ENCODE measurements at regions not wholly inside any gene's neighbourhood (a gene's known extent, or its start where the extent isn't known, plus 50 kb on each side); places are given as distances from the start of the nearest gene placed in this dataset.

- Histone ChIP-seq H3K36me3 (ENCODE audit: control insufficient read depth, insufficient read depth, low read length) (no peaks in the 10 kb centered on the region), H3K4me3 (ENCODE audit: extremely low read depth, insufficient read depth, low read length, poor library complexity, severe bottlenecking) (no peak overlapping the region), H3K9me3 (ENCODE audit: control insufficient read depth, low read length) (no peaks in the 10 kb centered on the region), H3K4me1 (ENCODE audit: control insufficient read depth, insufficient read depth, low read length, poor library complexity, severe bottlenecking) (no peaks in the 10 kb centered on the region), H3K27ac (ENCODE audit: low read depth, low read length, severe bottlenecking) (no peak overlapping the region)
- 91 to 94% methylated on average over 7 of the region's 10 CpGs for WGBS, 2 experiments (ENCODE audit: insufficient coverage in 2 of 2)
Measured at GRCh38 chr6:166842607-166843006, 113.7 kb downstream of the RNASET2 start.

GRCh38 chr6:166841216-166841615, 115.1 kb downstream of the RNASET2 start:
- Histone ChIP-seq H3K4me3 (ENCODE audit: extremely low read depth, insufficient read depth, low read length, poor library complexity, severe bottlenecking) (no peak overlapping the region), H3K36me3 (ENCODE audit: control insufficient read depth, insufficient read depth, low read length) (no peaks in the 10 kb centered on the region), H3K4me1 (ENCODE audit: control insufficient read depth, insufficient read depth, low read length, poor library complexity, severe bottlenecking) (no peaks in the 10 kb centered on the region), H3K9me3 (ENCODE audit: control insufficient read depth, low read length) (no peaks in the 10 kb centered on the region), H3K27ac (ENCODE audit: low read depth, low read length, severe bottlenecking) (no peak overlapping the region)
- WGBS, 2 experiments (ENCODE audit: insufficient coverage in 2 of 2) = 93 to 96% methylated on average over 7 of the region's 7 CpGs

GRCh38 chr6:166839569-166839968, 116.8 kb downstream of the RNASET2 start:
- 33 to 64% methylated on average over 1 to 2 of the region's 3 CpGs for WGBS, 2 experiments (ENCODE audit: insufficient coverage in 2 of 2)
- no peak overlapping the region for H3K4me3 ChIP-seq (ENCODE audit: extremely low read depth, insufficient read depth, low read length, poor library complexity, severe bottlenecking)
- H3K4me1 ChIP-seq (ENCODE audit: control insufficient read depth, insufficient read depth, low read length, poor library complexity, severe bottlenecking) = no peaks in the 10 kb centered on the region

GRCh38 chr6:166838987-166839386, 117.4 kb downstream of the RNASET2 start:
- Histone ChIP-seq H3K4me3 (ENCODE audit: extremely low read depth, insufficient read depth, low read length, poor library complexity, severe bottlenecking) (no peak overlapping the region), H3K9me3 (ENCODE audit: control insufficient read depth, low read length) (no peaks in the 10 kb centered on the region), H3K36me3 (ENCODE audit: control insufficient read depth, insufficient read depth, low read length) (no peaks in the 10 kb centered on the region), H3K27ac (ENCODE audit: low read depth, low read length, severe bottlenecking) (no peak overlapping the region), H3K4me1 (ENCODE audit: control insufficient read depth, insufficient read depth, low read length, poor library complexity, severe bottlenecking) (no peaks in the 10 kb centered on the region)
- WGBS, 2 experiments (ENCODE audit: insufficient coverage in 2 of 2) = 74 to 90% methylated on average over 4 to 7 of the region's 10 CpGs

More at GRCh38 chr6:166839569-166839968, 116.8 kb downstream of the RNASET2 start:
- Histone ChIP-seq H3K36me3 (ENCODE audit: control insufficient read depth, insufficient read depth, low read length) (no peaks in the 10 kb centered on the region), H3K9me3 (ENCODE audit: control insufficient read depth, low read length) (no peaks in the 10 kb centered on the region), H3K27ac (ENCODE audit: low read depth, low read length, severe bottlenecking) (no peak overlapping the region)

GRCh38 chr6:166836785-166837718, 119.3 kb downstream of the RNASET2 start:
- Histone ChIP-seq H3K9me3 (ENCODE audit: control insufficient read depth, low read length) (no peaks in the 10 kb centered on the region), H3K4me3 (ENCODE audit: extremely low read depth, insufficient read depth, low read length, poor library complexity, severe bottlenecking) (no peak overlapping the region), H3K4me1 (ENCODE audit: control insufficient read depth, insufficient read depth, low read length, poor library complexity, severe bottlenecking) (peaks cover 5% of the 10 kb centered on the region), H3K27ac (ENCODE audit: low read depth, low read length, severe bottlenecking) (no peak overlapping the region), H3K36me3 (ENCODE audit: control insufficient read depth, insufficient read depth, low read length) (no peaks in the 10 kb centered on the region)
- 87 to 89% methylated on average over 27 to 30 of the region's 33 CpGs for WGBS, 2 experiments (ENCODE audit: insufficient coverage in 2 of 2)

GRCh38 chr6:166834049-166834448, 122.3 kb downstream of the RNASET2 start:
- H3K4me1 ChIP-seq (ENCODE audit: control insufficient read depth, insufficient read depth, low read length, poor library complexity, severe bottlenecking) = peaks cover 5% of the 10 kb centered on the region
- no peaks in the 10 kb centered on the region for H3K36me3 ChIP-seq (ENCODE audit: control insufficient read depth, insufficient read depth, low read length)
- no peak overlapping the region for H3K27ac ChIP-seq (ENCODE audit: low read depth, low read length, severe bottlenecking)
- H3K9me3 ChIP-seq (ENCODE audit: control insufficient read depth, low read length) = no peaks in the 10 kb centered on the region
- 93 to 94% methylated on average over 2 to 4 of the region's 4 CpGs for WGBS, 2 experiments (ENCODE audit: insufficient coverage in 2 of 2)
- no peak overlapping the region for H3K4me3 ChIP-seq (ENCODE audit: extremely low read depth, insufficient read depth, low read length, poor library complexity, severe bottlenecking)

- Histone ChIP-seq H3K4me1 (ENCODE audit: control insufficient read depth, insufficient read depth, low read length, poor library complexity, severe bottlenecking) (peaks cover 7% of the 10 kb centered on the region), H3K36me3 (ENCODE audit: control insufficient read depth, insufficient read depth, low read length) (no peaks in the 10 kb centered on the region), H3K27ac (ENCODE audit: low read depth, low read length, severe bottlenecking) (no peak overlapping the region), H3K4me3 (ENCODE audit: extremely low read depth, insufficient read depth, low read length, poor library complexity, severe bottlenecking) (no peak overlapping the region), H3K9me3 (ENCODE audit: control insufficient read depth, low read length) (no peaks in the 10 kb centered on the region)
- 89 to 100% methylated on average over 4 to 9 of the region's 10 CpGs for WGBS, 2 experiments (ENCODE audit: insufficient coverage in 2 of 2)
Measured at GRCh38 chr6:166830891-166831363, 125.4 kb downstream of the RNASET2 start.

GRCh38 chr6:166830185-166830890, 126.0 kb downstream of the RNASET2 start:
- Histone ChIP-seq H3K27ac (ENCODE audit: low read depth, low read length, severe bottlenecking) (no peak overlapping the region), H3K4me1 (ENCODE audit: control insufficient read depth, insufficient read depth, low read length, poor library complexity, severe bottlenecking) (peaks cover 13% of the 10 kb centered on the region), H3K9me3 (ENCODE audit: control insufficient read depth, low read length) (no peaks in the 10 kb centered on the region), H3K36me3 (ENCODE audit: control insufficient read depth, insufficient read depth, low read length) (no peaks in the 10 kb centered on the region), H3K4me3 (ENCODE audit: extremely low read depth, insufficient read depth, low read length, poor library complexity, severe bottlenecking) (no peak overlapping the region)
- 85 to 88% methylated on average over 6 to 7 of the region's 8 CpGs for WGBS, 2 experiments (ENCODE audit: insufficient coverage in 2 of 2)

GRCh38 chr6:166826264-166826663, 130.1 kb downstream of the RNASET2 start:
- Histone ChIP-seq H3K9me3 (ENCODE audit: control insufficient read depth, low read length) (no peaks in the 10 kb centered on the region), H3K27ac (ENCODE audit: low read depth, low read length, severe bottlenecking) (no peak overlapping the region), H3K4me3 (ENCODE audit: extremely low read depth, insufficient read depth, low read length, poor library complexity, severe bottlenecking) (no peak overlapping the region), H3K36me3 (ENCODE audit: control insufficient read depth, insufficient read depth, low read length) (no peaks in the 10 kb centered on the region), H3K4me1 (ENCODE audit: control insufficient read depth, insufficient read depth, low read length, poor library complexity, severe bottlenecking) (peaks cover 8% of the 10 kb centered on the region)
- WGBS, 2 experiments (ENCODE audit: insufficient coverage in 2 of 2) = 89 to 92% methylated on average over 4 of the region's 6 CpGs

GRCh38 chr6:166825553-166826145, 130.7 kb downstream of the RNASET2 start:
- no peaks in the 10 kb centered on the region for H3K9me3 ChIP-seq (ENCODE audit: control insufficient read depth, low read length)
- WGBS, 2 experiments (ENCODE audit: insufficient coverage in 2 of 2) = 79 to 100% methylated on average over 1 to 3 of the region's 6 CpGs
- no peak overlapping the region for H3K27ac ChIP-seq (ENCODE audit: low read depth, low read length, severe bottlenecking)
- peaks cover 8% of the 10 kb centered on the region for H3K4me1 ChIP-seq (ENCODE audit: control insufficient read depth, insufficient read depth, low read length, poor library complexity, severe bottlenecking)
- H3K4me3 ChIP-seq (ENCODE audit: extremely low read depth, insufficient read depth, low read length, poor library complexity, severe bottlenecking) = no peak overlapping the region
- H3K36me3 ChIP-seq (ENCODE audit: control insufficient read depth, insufficient read depth, low read length) = no peaks in the 10 kb centered on the region
